MM.1S (cell line): ENCODE measurements at regions not wholly inside any gene's neighbourhood (a gene's known extent, or its start where the extent isn't known, plus 50 kb on each side); places are given as distances from the start of the nearest gene placed in this dataset.

Experiments
- CTCF ChIP-seq: fragments of 300-600 bp; sonication (generic); IDR thresholded peaks from 2 replicates; pipeline ENCODE4 v1.5.1; 2016; ENCODE audit warnings: antibody characterized with exemption, low read length, mixed read lengths
- EZH2 ChIP-seq: fragments of 300-600 bp; sonication (generic); optimal IDR thresholded peaks from 2 replicates; pipeline ENCODE3; 2017; ENCODE audit warnings: low read depth, mild to moderate bottlenecking, antibody characterized with exemption, low read length, mixed read lengths

GRCh38 chr18:78571063-78571785 lies 408.4 kb upstream of the SALL3 start:
- TF ChIP-seq CTCF (no peak), EZH2 (no peak)
